GM12878 (cell line): ENCODE measurements at regions not wholly inside any gene's neighbourhood (a gene's known extent, or its start where the extent isn't known, plus 50 kb on each side); places are given as distances from the start of the nearest gene placed in this dataset.

ENCODE experiments used
- ATAC-seq: fragments of 200-7000 bp; cut with Tn5 transposase; 3 replicates; pipeline ENCODE4 v1.9.1; 2020; ENCODE audit warnings: mild to moderate bottlenecking, moderate library complexity
- BruUV-seq: library from RNA; stranded (reverse); fragments of 400-500 nt; replicated peaks from 2 replicates; lab custom pipeline; 2021; lab: Mats Ljungman, UMichigan
- CTCF ChIA-PET: fragments of 300-600 bp; sonication (Branson Sonifier 250); formaldehyde crosslinking; extraction: SDS; loops from one replicate; lab custom pipeline; 2021; ENCODE audit warnings: inconsistent platforms; lab: Yijun Ruan, JAX
- POLR2A ChIA-PET: fragments of 350-600 bp; formaldehyde crosslinking; extraction: SDS; loops from one replicate; lab custom pipeline; 2021; ENCODE audit warnings: inconsistent platforms; lab: Charles Lee
- RAD21 ChIA-PET: fragments of 300-600 bp; sonication (Branson Sonifier 250); formaldehyde crosslinking; loops from one replicate; lab custom pipeline; 2023; ENCODE audit warnings: antibody characterized with exemption; ENCODE audit not compliant: unreplicated experiment; lab: Charles Lee
- SMC1A ChIA-PET: fragments of 300-600 bp; sonication (Branson Sonifier 250); formaldehyde crosslinking; loops from one replicate; lab custom pipeline; 2023; ENCODE audit not compliant: unreplicated experiment, uncharacterized antibody; lab: Charles Lee
- DNase-seq: peaks from one replicate; pipeline ENCODE4 v3.0.0-alpha.2; 2011; ENCODE audit warnings: low read depth, low spot score
- FAIRE-seq: peaks from 3 replicates; lab custom pipeline; 2011; peaks lifted over from hg19 to GRCh38; lab: Jason Lieb, UNC
- H2AFZ ChIP-seq: 2 replicates; pipeline ENCODE4 v1.6.0; 2011; ENCODE audit warnings: low read depth, low read length, control low read depth; ENCODE audit not compliant: control insufficient read depth
- H3K27ac ChIP-seq: 2 replicates; pipeline ENCODE4 v1.5.1; 2011; ENCODE audit warnings: control low read depth; ENCODE audit not compliant: control insufficient read depth, insufficient read depth
- H3K27me3 ChIP-seq, 2 experiments: replicated peaks in 1 of 2; 2 replicates each; pipeline versions ENCODE4 v1.6.0 to v1.6.1; 2011; ENCODE audit warnings: low read length in 1 of 2; ENCODE audit not compliant: control insufficient read depth in 2 of 2, insufficient read depth in 2 of 2
- H3K36me3 ChIP-seq, 2 experiments: 2 replicates each; pipeline ENCODE4 v1.5.1; 2011; ENCODE audit warnings: low read length in 1 of 2; ENCODE audit not compliant: control insufficient read depth in 2 of 2, insufficient read depth in 2 of 2
- H3K4me1 ChIP-seq: 2 replicates; pipeline ENCODE4 v1.6.1; 2011; ENCODE audit warnings: mild to moderate bottlenecking, low read length, moderate library complexity, mixed read lengths; ENCODE audit not compliant: control insufficient read depth, insufficient read depth
- H3K4me2 ChIP-seq: 2 replicates; pipeline ENCODE4 v1.6.0; 2011; ENCODE audit warnings: control low read depth; ENCODE audit not compliant: control insufficient read depth, insufficient read depth
- H3K4me3 ChIP-seq: fragments of 200-600 bp; sonication (generic); 2 replicates; pipeline ENCODE4 v1.5.1; 2016
- H3K79me2 ChIP-seq: 2 replicates; pipeline ENCODE4 v1.6.0; 2011; ENCODE audit warnings: low read length; ENCODE audit not compliant: control insufficient read depth, insufficient read depth
- H3K9ac ChIP-seq: 2 replicates; pipeline ENCODE4 v1.8.0; 2011; ENCODE audit warnings: low read length, control low read depth, mixed read lengths; ENCODE audit not compliant: control insufficient read depth, insufficient read depth
- H3K9me3 ChIP-seq: replicated peaks from 3 replicates; pipeline ENCODE4 v1.5.1; 2011; ENCODE audit warnings: mild to moderate bottlenecking, low read length; ENCODE audit not compliant: control insufficient read depth, insufficient read depth
- H4K20me1 ChIP-seq: 2 replicates; pipeline ENCODE4 v1.6.0; 2011; ENCODE audit not compliant: control insufficient read depth, insufficient read depth
- ASH2L ChIP-seq: fragments of 300-600, 200-600 bp; sonication (generic); IDR thresholded peaks from 2 replicates; pipeline ENCODE4 v1.6.1; 2017; ENCODE audit warnings: low read depth, mild to moderate bottlenecking, borderline replicate concordance
- BCL3 ChIP-seq: IDR thresholded peaks from 2 replicates; pipeline ENCODE4 v1.6.1; 2011; ENCODE audit warnings: borderline replicate concordance, low read depth, mild to moderate bottlenecking, moderate library complexity, low read length; ENCODE audit not compliant: insufficient read depth, poor library complexity, severe bottlenecking
- BCLAF1 ChIP-seq: fragments of 450-650 bp; IDR thresholded peaks from 2 replicates; pipeline ENCODE4 v1.6.1; 2017; ENCODE audit warnings: antibody characterized with exemption, mild to moderate bottlenecking, moderate library complexity
- IRF3 ChIP-seq: fragments of 450-650 bp; IDR thresholded peaks from 2 replicates; pipeline ENCODE4 v1.6.1; 2014; ENCODE audit warnings: mild to moderate bottlenecking
- MEF2B ChIP-seq: fragments of 450-650 bp; IDR thresholded peaks from 2 replicates; pipeline ENCODE4 v1.6.1; 2018; ENCODE audit warnings: mild to moderate bottlenecking, moderate library complexity; ENCODE audit not compliant: partially characterized antibody, poor library complexity, severe bottlenecking
- NFXL1 ChIP-seq: fragments of 450-650 bp; IDR thresholded peaks from 2 replicates; pipeline ENCODE4 v1.6.1; 2017; ENCODE audit warnings: antibody characterized with exemption, mild to moderate bottlenecking, borderline replicate concordance
- TAF1 ChIP-seq: IDR thresholded peaks from 2 replicates; pipeline ENCODE4 v1.6.1; 2011; ENCODE audit warnings: mild to moderate bottlenecking, low read depth, low read length, borderline replicate concordance
- YBX1 ChIP-seq: fragments of 450-650 bp; IDR thresholded peaks from 2 replicates; pipeline ENCODE4 v1.6.1; 2016; ENCODE audit warnings: antibody characterized with exemption
- ZBTB4 ChIP-seq: fragments of 450-650 bp; formaldehyde crosslinking; IDR thresholded peaks from 2 replicates; pipeline ENCODE4 v1.4.0; 2022; ENCODE audit warnings: mild to moderate bottlenecking, moderate library complexity
- ZNF592 ChIP-seq: fragments of 450-650 bp; IDR thresholded peaks from 2 replicates; pipeline ENCODE4 v1.6.1; 2017; ENCODE audit warnings: mild to moderate bottlenecking, moderate library complexity
- WGBS: methylation state at CpG from one replicate; pipeline ENCODE4 v1.1.6; 2016; ENCODE audit warnings: low lambda C conversion rate; ENCODE audit not compliant: insufficient replicate concordance, insufficient coverage; ENCODE audit errors: missing lambda C conversion rate; 5-methylcytosine and 5-hydroxymethylcytosine counted together
- in situ Hi-C: fragments of 300-500 bp; cut with MboI; formaldehyde crosslinking; loops from 9 replicates; pipeline ENCODE4 v1.14.3; 2018; ENCODE audit warnings: mixed read lengths
- intact Hi-C: fragments of 100-400 bp; cut with micrococcal nuclease; formaldehyde crosslinking; loops from one replicate; pipeline ENCODE4 v1.14.2; 2022; ENCODE audit not compliant: unreplicated experiment

GRCh38 chr9:79104216-79104615 is 467.5 kb upstream of the TLE4 start (continued):
- TF ChIP-seq BCL3 (no peak), ASH2L (no peak), TAF1 (no peak)

- Histone ChIP-seq H4K20me1 (no peaks in the 10 kb centered on the region), H3K27ac (no peak overlapping the region), H2AFZ (no peak overlapping the region), H3K27me3 (no peaks in the 10 kb centered on the region), H3K4me1 (no peaks in the 10 kb centered on the region), H3K9me3 (no peaks in the 10 kb centered on the region; the same call in 2 of the 3 replicates), H3K79me2 (no peaks in the 10 kb centered on the region), H3K36me3 (no peaks in the 10 kb centered on the region), H3K4me2 (no peak overlapping the region), H3K9ac (no peak overlapping the region), H3K4me3 (no peak overlapping the region)
- intact Hi-C loops, result no loop called here
- ChIA-PET SMC1A (no interaction called here), CTCF (no interaction called here), POLR2A (no interaction called here), RAD21 (no interaction called here)
- DNase-seq (no peak), ATAC-seq (no peak), FAIRE-seq (no peak)
- in situ Hi-C loops, result no loop called here
- no peak for TF ChIP-seq BCLAF1
- no peak for TF ChIP-seq NFXL1
- no peak for TF ChIP-seq YBX1
- no peak for TF ChIP-seq ZNF592
- no peak for TF ChIP-seq MEF2B
- TF ChIP-seq ZBTB4 (CRISPR knock-in tag), result no peak
- no peak for TF ChIP-seq IRF3
- 50% methylated on average over 2 of the region's 2 CpGs for WGBS
- no TSS peak for BruUV-seq
Measured at GRCh38 chr9:79104951-79105350, 466.8 kb upstream of the TLE4 start.
